ENCODE measurements at regions not wholly inside any gene's neighbourhood (a gene's known extent, or its start where the extent isn't known, plus 50 kb on each side); places are given as distances from the start of the nearest gene placed in this dataset.

DNA sequence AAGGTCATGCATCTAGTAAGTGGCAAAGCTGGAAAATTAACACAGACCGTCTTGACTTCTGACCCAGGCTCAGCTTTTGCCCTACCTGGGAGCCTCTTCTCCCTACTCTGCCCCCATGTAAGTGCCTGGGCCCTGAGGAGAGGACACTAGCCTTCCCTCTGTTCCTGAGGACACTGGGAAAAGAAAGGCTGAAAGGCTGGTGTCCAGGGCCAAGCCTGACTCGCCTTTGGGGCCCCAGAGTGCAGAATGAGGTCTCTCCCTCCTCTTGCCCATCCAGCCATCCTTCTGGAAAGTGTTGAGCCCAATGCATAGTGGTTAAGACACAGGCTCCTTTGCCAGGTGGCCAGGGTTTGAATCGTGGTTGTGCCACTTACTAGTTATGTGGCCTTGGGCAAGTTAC, 91.5 kb downstream of the PJA1 start:
- Mint-ChIP-seq H3K4me1 (no peaks in the 10 kb centered on the region), H3K36me3 (no peaks in the 10 kb centered on the region), H3K4me3 (no peak overlapping the region), H3K27me3 (no peaks in the 10 kb centered on the region), H3K9me3 (no peaks in the 10 kb centered on the region), H3K27ac (no peak overlapping the region)
- ATAC-seq: no peak

DNA sequence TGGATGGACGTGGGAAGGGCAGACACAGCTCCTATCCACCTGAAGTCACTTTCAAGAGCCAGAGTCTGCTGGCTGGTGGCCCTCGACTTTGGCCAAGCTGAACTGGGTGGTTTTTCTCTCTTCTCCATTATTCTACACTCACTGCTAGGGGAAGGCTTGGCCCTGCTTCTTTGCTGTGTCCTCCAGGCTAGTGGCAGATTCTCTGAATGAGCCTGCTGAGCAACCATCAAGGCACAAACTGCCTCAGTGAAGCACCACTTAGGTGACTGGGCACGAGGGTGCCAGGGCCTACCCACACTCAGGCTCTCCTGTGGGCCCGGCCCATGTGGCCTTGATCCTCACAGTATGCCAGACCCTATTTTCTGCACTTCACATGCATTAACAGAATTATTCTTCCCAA, 92.0 kb downstream of the PJA1 start:
- ATAC-seq: no peak
- Mint-ChIP-seq H3K36me3 (no peaks in the 10 kb centered on the region), H3K27ac (no peak overlapping the region), H3K9me3 (no peaks in the 10 kb centered on the region), H3K4me1 (no peaks in the 10 kb centered on the region), H3K27me3 (no peaks in the 10 kb centered on the region), H3K4me3 (no peak overlapping the region)

DNA sequence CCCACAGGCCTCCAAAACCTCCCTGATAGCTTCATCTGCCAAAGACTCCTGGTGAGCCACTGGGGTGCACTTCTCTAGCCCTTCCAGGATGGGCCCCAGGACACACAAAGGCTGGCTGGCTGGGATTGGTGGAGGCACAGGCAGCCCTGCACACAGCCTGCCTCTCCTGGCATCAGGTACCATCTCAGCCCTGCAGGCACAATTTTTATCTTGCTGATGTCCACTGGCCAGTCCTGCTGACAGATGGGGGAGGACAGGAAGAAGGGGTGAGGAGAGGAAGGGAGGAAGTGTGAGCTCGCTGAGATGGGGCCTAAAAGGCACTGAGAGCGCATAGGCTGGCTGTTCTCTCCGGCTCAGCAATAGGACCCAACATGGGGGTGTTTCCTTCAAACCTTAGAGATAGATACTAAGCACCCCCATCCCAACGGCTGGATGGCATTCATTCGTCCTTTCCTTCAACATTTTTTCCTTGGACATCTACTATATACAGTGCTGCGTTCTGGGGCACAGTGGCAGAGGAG, 92.7 kb downstream of the PJA1 start:
- Mint-ChIP-seq H3K4me1 (no peaks in the 10 kb centered on the region), H3K9me3 (no peaks in the 10 kb centered on the region), H3K27ac (no peak overlapping the region), H3K4me3 (no peak overlapping the region), H3K27me3 (no peaks in the 10 kb centered on the region), H3K36me3 (no peaks in the 10 kb centered on the region)
- no peak for ATAC-seq

DNA sequence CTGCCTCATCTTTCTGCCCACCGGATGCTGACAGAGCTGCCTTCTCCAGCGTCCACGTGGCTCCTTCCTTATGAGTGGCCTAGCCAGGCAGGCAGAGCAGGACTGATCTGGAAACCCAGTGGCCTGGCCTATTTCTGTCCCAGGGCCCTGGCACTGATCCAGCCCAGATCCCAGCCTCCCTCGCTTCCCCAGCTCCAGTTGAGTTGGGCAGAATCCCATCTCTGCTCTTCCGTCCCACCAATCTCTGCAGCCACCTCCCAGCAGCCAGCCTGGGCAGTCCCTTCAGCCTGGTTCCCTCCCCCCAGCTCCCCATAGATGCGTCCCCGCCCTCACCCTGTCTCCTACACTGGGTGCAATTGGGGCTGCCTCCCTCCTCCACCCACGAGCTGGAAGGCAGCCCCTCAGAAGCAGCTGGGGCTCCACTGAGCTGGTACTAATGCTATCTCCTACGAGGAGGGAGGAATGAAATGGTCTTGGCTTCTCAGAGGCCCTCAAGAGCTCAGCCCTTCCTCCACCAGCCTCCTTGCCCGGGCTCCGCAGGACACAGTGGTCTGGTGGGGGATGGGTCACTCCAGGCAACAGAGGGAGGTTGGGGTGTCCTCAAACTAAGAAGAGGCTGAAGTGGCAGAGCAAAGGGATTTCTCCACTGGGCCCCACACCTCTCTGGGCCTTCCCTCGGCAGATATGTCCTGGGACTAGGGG, 94.2 kb downstream of the PJA1 start:
- H3K9me3 Mint-ChIP-seq: no peaks in the 10 kb centered on the region
- no peak for ATAC-seq
- H3K36me3 Mint-ChIP-seq: no peaks in the 10 kb centered on the region
- no peak overlapping the region for H3K4me3 Mint-ChIP-seq
- H3K27ac Mint-ChIP-seq: no peak overlapping the region
- no peaks in the 10 kb centered on the region for H3K4me1 Mint-ChIP-seq
- H3K27me3 Mint-ChIP-seq: no peaks in the 10 kb centered on the region

DNA sequence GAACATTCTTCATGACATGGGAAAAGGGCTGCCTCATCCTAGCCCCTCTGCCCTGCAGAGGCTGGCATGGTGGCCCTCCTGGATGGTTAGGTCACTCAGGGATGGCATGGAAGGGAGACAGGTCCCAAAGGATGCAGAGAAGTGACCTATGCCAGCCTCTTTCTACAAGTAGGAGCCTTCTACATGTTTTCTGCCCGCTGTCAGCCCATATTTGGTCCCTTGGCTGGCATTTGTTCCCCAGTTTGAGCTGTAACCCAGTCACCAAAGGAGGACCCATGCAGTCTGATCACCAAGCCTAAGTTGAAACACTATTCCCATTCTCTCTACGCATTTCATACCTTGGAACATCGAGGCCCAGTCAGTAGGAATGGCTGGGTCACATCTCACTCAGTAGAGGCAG, 95.4 kb downstream of the PJA1 start:
- ATAC-seq: no peak

DNA sequence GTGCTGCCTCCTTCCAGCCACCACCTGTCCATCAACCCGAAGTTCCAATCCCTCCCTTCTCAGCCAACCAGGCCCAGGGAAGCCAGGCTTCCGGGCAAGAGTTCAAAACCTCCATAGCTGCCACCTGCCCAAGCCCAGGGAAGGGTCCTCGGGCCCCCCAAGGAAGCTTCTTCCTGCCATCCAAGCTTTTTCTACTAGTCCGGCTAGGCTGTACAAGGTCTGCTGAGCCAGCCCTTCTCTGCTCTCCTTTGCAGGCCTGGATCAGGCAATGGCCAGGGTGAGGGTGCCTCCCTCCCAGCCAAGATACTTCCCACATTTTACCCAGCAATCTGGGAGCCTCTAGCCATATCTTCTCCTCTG, 96.2 kb downstream of the PJA1 start:
- no peaks in the 10 kb centered on the region for H3K27me3 Mint-ChIP-seq
- no peaks in the 10 kb centered on the region for H3K36me3 Mint-ChIP-seq
- H3K4me1 Mint-ChIP-seq: no peaks in the 10 kb centered on the region
- no peak overlapping the region for H3K4me3 Mint-ChIP-seq
- H3K9me3 Mint-ChIP-seq: no peaks in the 10 kb centered on the region
- H3K27ac Mint-ChIP-seq: no peak overlapping the region
- ATAC-seq: no peak

More for the DNA sequence above, 95.4 kb downstream of the PJA1 start:
- Mint-ChIP-seq H3K27ac (no peak overlapping the region), H3K9me3 (no peaks in the 10 kb centered on the region), H3K27me3 (no peaks in the 10 kb centered on the region), H3K36me3 (no peaks in the 10 kb centered on the region), H3K4me3 (no peak overlapping the region), H3K4me1 (no peaks in the 10 kb centered on the region)

DNA sequence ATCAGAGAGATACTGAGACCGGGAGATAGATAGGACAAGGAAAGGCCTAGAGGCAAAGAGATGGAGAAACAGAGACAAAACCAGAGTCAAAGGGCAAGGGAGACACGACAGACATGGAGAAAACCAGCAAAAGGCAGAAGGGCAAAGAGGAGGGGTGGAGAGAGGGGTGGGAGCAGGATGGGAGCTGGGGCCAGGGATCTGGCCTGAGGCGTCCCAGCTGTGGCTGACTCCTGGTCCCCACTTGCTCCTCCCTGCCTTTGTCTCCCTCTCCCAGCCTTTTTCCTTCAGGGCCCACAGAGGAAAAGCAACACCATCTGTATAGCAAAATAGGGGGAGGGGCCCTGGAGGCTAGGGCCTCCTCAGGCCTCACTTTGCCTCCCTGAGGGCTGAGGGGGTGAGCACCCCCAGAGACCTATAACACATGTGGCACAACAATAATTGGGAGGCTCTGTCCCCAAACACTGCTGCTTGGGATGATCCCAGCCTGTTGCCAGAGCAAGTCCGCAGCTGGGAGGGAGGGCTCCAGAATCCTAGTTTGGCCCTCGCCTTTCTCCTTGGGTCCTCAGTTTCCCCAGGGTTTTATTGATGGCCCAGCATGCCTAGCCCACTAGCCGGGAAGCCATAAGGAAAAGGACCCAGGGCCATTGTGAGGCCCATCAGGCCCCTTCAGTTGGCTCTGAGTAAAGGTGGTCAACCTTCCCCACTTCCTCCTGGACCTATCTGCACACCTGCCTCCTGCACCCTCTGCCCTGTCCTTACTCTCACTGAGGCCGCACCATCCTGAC, 96.8 kb downstream of the PJA1 start:
- H3K27ac Mint-ChIP-seq: no peak overlapping the region
- no peaks in the 10 kb centered on the region for H3K4me1 Mint-ChIP-seq
- no peak for ATAC-seq
- no peaks in the 10 kb centered on the region for H3K9me3 Mint-ChIP-seq
- no peak overlapping the region for H3K4me3 Mint-ChIP-seq
- H3K36me3 Mint-ChIP-seq: no peaks in the 10 kb centered on the region
- H3K27me3 Mint-ChIP-seq: no peaks in the 10 kb centered on the region

DNA sequence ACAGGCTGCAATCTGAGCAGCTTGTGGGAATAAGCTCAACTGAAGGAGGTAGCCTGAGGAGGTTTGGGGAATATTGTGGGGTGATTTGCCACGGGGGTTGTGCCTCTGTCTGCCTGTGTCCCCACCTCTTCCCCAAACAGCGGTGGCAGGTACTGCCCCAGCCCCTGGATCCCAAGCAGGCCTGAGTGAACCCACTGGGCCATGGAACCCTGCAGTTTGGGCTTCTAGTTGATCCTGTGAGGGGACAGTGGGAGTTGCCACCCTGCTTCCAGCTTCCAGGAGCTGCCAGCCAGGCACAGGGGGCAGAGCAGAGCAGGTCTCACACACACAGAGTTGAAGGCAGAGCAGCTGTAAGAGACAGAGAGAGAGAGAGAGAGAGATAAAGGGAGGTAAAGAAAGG, 97.4 kb downstream of the PJA1 start:
- ATAC-seq: no peak
- Mint-ChIP-seq H3K36me3 (no peaks in the 10 kb centered on the region), H3K4me3 (no peak overlapping the region), H3K4me1 (no peaks in the 10 kb centered on the region), H3K9me3 (no peaks in the 10 kb centered on the region), H3K27me3 (no peaks in the 10 kb centered on the region), H3K27ac (no peak overlapping the region)

DNA sequence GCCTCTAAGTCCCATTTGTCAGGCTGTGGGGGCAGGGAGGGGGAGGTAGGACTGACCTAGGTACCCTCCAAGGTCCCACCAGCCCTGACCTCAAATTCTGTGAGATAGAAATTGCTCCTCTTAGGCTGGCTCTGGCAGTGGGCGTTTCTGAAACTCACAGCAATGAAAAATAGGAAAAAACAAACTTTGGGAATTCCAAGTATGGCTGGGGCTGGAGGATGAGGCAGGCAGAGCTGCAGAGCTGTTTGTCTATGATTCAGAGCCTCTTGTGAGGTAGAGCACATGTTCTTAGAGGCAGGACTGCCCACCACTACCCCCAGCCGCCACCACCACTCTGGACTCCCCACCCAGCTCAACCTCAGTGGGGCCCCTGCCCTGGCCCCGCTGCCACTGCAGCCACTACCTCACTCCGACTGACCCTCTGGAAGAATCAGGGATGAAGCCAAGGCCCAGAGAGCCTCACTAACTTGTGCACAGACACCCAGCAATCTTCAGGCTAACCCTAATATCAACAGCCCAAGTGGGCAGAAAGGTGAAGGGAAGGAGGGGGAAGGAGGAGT, 98.2 kb downstream of the PJA1 start:
- Mint-ChIP-seq H3K4me1 (no peaks in the 10 kb centered on the region), H3K9me3 (no peaks in the 10 kb centered on the region), H3K27ac (no peak overlapping the region), H3K4me3 (no peak overlapping the region), H3K27me3 (no peaks in the 10 kb centered on the region), H3K36me3 (no peaks in the 10 kb centered on the region)
- ATAC-seq: no peak

DNA sequence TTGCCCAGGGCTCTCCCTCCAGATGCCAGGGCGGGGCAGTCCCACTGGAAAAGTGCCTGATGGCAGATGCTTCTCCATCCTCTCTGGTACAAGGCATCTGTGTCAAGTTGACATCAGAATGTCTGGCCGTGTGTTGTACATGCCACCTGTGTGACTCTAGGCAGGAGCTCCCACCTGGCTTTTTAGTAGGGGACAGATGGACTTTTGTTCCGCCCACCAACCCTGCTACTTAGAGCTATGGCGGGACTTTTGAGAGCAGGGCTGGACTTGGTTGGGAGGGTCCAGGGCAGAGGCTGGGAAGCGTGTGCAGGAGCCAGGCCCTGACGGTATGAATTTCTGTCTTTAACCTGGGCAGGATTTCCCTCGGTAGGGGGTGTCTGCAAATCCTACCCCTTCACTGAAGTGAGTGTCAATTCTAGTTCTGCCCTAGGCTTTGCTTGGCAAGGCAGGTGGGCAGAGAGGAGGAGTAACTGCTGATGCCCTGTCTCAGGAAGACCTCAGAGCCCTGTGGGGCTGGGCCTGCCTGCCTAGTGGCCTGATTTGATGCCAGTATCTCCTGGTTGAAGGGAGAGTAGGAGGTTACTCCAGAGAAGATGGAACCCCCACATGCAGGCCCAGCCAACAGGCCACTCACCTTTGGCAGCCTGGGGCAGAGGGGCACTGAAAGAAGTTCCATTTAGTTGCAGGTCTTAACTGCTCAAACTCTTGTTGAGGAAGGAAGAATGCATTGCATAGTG, 99.1 kb downstream of the PJA1 start:
- no peak for ATAC-seq
- Mint-ChIP-seq H3K9me3 (no peaks in the 10 kb centered on the region), H3K36me3 (no peaks in the 10 kb centered on the region), H3K27me3 (no peaks in the 10 kb centered on the region), H3K4me1 (no peaks in the 10 kb centered on the region), H3K4me3 (no peak overlapping the region), H3K27ac (no peak overlapping the region)

DNA sequence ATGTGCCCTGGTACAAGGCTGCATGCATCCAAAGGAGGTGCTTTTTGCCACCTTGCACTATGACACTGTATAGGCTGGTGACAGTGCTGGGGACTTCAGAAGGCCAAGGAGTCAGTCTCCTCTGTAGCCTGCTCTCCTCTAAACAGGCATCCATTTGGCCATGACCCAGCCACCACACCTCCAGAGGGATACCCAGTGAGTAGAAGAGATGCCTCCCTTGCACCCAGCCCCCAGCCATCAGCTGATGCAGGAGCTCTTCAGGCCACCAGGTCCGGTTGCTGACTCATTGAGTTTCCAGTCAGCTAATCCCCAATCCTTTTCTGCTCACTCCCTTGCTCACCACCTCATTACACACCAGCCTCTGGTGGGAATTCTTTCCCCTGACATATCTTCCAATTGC, 99.8 kb downstream of the PJA1 start:
- no peak for ATAC-seq
- H3K4me1 Mint-ChIP-seq: no peaks in the 10 kb centered on the region
- no peak overlapping the region for H3K27ac Mint-ChIP-seq
- no peak overlapping the region for H3K4me3 Mint-ChIP-seq
- H3K9me3 Mint-ChIP-seq: no peaks in the 10 kb centered on the region
- no peaks in the 10 kb centered on the region for H3K27me3 Mint-ChIP-seq
- H3K36me3 Mint-ChIP-seq: no peaks in the 10 kb centered on the region

DNA sequence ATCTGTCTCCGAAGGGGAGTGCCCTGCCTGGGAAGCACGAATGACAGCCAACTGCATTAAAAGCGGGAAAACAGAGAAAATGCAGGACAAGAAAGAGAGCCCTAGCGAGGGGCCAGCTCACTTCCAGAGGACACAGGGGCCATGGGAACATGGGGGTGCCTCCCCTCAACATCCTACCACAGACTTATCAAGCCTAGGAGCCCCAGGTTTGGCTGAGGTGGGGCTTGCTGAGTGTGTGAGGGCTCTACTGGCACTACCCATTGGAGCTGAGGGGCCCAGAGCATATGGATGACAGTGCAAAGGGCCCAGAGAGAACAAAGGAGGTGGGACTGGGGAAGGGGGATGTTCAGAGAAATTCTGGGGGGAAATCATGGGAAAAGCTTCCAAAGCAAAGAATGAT, 101.8 kb downstream of the PJA1 start:
- no peak overlapping the region for H3K27ac Mint-ChIP-seq
- H3K36me3 Mint-ChIP-seq: no peaks in the 10 kb centered on the region
- H3K27me3 Mint-ChIP-seq: no peaks in the 10 kb centered on the region
- H3K4me1 Mint-ChIP-seq: no peaks in the 10 kb centered on the region
- no peak overlapping the region for H3K4me3 Mint-ChIP-seq
- no peaks in the 10 kb centered on the region for H3K9me3 Mint-ChIP-seq
- no peak for ATAC-seq

DNA sequence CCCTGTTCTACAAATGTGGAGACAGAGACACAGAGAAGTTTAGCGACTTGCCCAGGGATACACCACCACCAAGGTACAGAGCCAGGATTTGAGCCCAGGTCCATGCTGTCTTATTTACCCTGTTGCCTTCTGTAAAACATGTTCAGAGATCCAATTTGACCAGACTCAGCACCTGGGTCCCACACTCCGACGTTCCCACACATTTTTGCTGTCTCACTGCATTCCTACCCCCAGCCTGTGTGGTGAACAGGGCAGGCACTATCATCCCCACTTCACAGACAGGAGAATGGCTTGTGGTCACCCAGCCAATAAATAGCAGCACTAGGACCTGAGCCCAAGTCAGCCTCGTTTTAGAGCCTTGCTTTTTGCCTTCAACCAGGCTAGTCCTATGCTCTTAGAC, 102.8 kb downstream of the PJA1 start:
- H3K9me3 Mint-ChIP-seq: no peaks in the 10 kb centered on the region
- no peaks in the 10 kb centered on the region for H3K4me1 Mint-ChIP-seq
- no peak for ATAC-seq
- H3K27ac Mint-ChIP-seq: no peak overlapping the region
- no peaks in the 10 kb centered on the region for H3K36me3 Mint-ChIP-seq
- no peaks in the 10 kb centered on the region for H3K27me3 Mint-ChIP-seq
- H3K4me3 Mint-ChIP-seq: no peak overlapping the region

DNA sequence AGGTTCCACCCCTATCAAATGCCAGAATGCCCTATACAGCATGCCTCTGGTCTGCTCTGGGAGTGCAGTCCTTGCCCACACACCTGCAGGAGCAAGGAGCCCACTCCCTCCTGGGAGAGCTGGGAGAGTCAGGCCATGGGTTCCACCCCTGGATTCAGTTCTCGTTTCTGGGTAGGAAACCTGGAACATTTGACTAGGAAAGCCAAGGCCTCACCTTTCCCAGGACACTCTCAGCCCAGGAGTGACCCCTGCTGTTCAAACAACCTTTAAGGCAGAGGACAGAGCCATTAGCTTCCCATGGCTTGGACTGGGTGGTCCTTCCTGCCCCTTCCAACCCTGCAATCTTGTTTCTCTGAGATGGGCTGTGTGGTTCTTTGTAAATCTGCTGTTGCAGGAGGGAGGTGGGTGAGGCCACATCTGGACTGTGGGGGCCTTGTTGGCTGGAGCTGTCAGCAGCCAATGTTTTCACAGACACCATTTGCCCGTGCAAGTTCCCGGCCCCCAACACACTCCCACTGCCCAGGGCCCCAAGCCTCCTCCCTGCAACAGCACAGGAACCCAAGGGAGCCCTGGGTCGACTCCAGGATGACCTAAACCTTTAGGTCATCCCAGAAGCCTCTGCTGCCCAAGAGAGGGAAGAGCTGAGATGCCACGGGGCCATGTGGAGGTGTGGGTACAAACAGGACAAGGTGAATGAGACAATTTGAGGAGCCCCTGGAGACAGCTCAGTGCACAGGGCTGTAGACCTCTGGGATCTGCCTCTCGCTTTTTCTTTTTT, 104.4 kb downstream of the PJA1 start:
- Mint-ChIP-seq H3K36me3 (no peaks in the 10 kb centered on the region), H3K4me3 (no peak overlapping the region), H3K9me3 (no peaks in the 10 kb centered on the region), H3K27me3 (no peaks in the 10 kb centered on the region), H3K4me1 (no peaks in the 10 kb centered on the region), H3K27ac (no peak overlapping the region)
- no peak for ATAC-seq

DNA sequence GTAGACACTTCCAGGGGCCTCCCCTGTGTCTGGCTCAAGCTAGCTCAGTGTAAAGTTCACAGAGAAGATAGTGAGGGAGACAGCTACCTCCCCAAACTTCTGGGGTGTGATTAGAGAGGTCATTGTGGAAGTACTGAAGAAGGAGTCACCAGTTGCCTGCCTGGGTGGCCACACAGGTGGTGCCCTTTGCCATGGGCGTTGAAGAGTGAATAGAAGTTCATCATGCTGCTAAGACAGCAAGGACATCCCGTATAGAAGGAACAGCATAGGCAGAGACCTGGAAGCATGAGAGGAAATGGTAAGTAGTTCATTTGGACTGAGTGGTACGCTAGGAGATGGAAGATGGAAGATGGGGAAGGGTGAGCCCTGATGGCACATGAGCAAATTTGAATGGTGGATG, 110.1 kb downstream of the PJA1 start:
- Mint-ChIP-seq H3K27ac (no peak overlapping the region), H3K4me3 (no peak overlapping the region), H3K27me3 (no peaks in the 10 kb centered on the region), H3K36me3 (no peaks in the 10 kb centered on the region), H3K9me3 (no peaks in the 10 kb centered on the region), H3K4me1 (no peaks in the 10 kb centered on the region)
- ATAC-seq: no peak
